Amniotic stem cell (primary cell): ENCODE measurements at regions not wholly inside any gene's neighbourhood (a gene's known extent, or its start where the extent isn't known, plus 50 kb on each side); places are given as distances from the start of the nearest gene placed in this dataset.

Source experiments
- DNase-seq: peaks from one replicate; lab custom pipeline; 2025; lab: John Stamatoyannopoulos, UW

- no peak for DNase-seq
Observed at GRCh38 chr4:10981576-10981975, 297.0 kb upstream of the CLNK start.

DNA sequence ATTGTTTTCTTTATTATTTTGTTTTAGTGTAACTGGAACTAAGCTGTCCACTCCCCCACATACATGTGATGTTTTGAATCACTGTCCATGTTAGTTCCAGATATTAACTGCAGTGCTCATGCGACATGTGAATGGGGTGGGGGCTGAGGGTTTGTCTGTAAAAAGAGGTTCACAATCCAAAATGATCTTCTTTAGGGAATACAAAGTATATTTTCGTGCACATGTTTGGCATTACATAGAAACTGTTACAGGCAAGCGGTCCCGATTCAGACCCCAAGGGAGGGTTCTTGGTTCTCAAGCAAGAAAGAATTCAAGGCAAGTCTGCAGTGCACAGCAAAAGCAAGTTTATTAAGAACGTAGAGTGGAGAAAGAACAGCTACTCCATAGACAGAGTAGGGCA is 296.5 kb upstream of the CLNK start:
- DNase-seq, result no peak

DNA sequence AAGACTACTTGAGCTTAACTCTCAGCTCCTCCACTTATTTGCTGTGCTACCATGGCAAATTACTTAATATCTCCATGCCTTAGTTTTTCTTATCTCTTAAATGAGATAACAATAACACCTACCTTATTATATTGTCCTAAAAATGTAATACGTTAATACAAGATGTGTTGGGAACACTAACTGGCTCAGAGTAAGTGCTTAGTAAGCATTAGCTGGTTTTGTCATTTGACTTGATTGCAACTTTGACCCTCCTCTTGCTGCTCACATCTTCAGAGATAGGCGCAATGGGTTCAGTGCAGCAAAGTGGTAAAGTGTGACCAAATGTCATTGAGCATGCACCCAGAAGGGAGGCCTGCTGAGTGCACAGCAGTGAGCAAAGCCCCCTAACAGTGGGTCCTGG is 294.5 kb upstream of the CLNK start:
- no peak for DNase-seq

GRCh38 chr4:10977534-10977933 is 293.0 kb upstream of the CLNK start:
- no peak for DNase-seq

- no peak for DNase-seq
Observed at GRCh38 chr4:10974371-10974770, 289.8 kb upstream of the CLNK start.

DNA sequence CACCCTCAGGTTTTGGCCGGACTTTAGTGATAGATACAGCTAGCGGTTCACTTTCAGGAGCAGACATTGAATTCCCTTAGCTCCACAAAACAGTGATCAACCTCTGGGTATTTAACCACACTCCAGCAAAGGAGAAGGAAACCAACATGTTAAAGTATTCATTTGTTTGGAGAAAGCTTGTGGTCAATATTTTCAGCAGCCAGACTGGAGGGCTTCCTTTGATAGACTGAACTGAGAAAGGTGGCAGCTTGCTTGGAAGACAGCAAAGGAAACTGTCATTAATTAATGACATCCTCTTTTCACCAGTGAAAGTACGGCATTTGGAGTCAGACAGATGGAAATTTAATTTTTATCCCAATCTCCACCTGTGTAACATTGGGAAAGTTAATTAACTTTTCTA is 289.1 kb upstream of the CLNK start:
- no peak for DNase-seq

- DNase-seq, result no peak
Observed at GRCh38 chr4:10971800-10972401, 287.3 kb upstream of the CLNK start.

DNA sequence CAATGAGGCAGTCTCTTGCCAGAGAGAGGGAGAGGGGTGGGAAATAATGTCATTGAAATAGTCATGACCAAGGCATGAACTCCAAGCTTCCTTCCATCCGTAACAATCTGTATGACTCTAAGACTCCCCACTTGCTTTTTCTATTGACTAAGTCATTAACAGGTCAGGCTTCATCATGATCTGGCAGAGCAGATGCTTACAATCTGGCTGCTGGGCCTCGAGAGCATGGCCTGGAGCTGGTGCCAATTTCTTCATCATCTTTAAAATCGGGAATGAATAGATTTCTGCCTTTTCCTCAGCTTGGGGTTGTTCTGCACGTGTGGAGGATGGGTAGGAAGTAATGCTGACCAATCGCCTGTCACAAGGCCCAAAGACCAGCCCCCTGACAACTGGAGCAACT is 280.6 kb upstream of the CLNK start:
- no peak for DNase-seq

- no peak for DNase-seq
Observed at GRCh38 chr4:10963958-10964703, 279.6 kb upstream of the CLNK start.

- no peak for DNase-seq
Observed at GRCh38 chr4:10963241-10963640, 278.7 kb upstream of the CLNK start.

DNA sequence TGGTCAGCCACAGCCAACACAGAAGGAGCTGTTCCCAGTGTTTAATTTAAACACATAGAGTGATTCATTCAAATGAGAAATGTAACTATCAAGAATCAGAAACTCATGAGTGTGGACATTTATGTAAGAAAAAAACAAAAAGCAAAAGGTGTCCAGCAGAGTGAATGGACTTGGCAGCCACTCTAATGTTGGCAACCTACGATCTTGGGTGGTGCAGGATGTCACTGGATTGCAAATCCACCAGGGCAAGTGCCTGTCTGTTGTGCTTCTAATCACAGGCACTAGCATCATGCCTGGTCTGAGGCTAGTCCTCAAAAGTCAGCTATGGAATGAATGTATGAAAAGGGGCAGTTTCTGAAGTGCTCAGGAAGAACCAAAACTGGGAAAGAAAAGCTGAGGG is 277.7 kb upstream of the CLNK start:
- no peak for DNase-seq

- no peak for DNase-seq
Observed at GRCh38 chr4:10960389-10960788, 275.8 kb upstream of the CLNK start.

GRCh38 chr4:10959586-10959985 is 275.0 kb upstream of the CLNK start:
- DNase-seq, result no peak

- DNase-seq, result no peak
Observed at GRCh38 chr4:10958226-10958856, 273.8 kb upstream of the CLNK start.

DNA sequence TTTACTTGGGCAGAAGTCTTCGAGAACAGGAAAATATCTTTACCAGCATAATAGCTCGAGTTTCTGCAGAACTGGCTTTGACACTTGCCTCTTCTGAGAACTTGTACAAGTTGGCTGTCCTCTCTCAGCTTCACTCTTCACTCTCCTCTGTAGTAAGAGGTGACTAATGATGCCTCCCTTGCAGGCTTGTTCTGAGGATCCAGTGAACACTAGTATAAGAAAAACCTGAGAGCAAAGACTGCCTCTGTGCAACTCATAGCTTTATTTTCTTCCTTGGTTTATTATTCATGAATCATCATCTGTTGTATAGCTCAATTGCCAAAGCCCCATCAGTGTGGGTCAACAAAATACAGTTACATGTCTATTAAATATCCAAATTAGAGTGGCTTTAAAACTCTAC is 266.7 kb upstream of the CLNK start:
- no peak for DNase-seq

DNA sequence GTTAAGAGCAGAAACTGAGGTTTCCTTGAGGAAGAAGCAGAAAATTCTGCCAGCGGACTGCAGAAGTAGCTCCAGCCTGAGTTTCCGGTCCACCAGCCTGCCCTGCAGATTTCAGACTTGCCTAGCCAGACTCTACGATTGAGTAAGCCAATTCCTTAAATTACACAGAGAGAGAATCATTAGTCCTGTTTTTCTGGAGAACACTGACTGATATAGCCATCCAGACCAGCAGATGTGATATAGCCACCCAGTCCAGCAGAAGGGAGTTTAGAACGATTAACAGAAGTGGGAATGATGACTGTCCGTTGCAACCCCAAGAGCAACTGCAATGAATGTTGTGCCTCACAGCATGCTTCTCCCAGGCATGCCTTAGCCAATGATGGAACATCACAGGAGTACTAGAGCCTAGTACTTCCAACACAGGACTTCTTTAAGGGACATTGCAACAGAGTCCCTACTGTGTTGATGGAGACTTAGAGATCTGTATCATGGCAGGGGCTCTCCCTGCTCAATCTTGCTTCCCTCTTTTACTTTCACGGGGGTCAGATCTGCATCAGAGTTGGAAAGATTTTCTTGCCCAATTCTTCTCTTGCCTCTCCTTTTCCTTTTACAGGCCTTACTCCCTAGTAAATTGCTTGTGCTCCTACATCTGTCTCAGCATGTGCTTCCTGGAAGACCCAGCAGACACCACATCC is 264.6 kb upstream of the CLNK start:
- DNase-seq, result no peak

DNA sequence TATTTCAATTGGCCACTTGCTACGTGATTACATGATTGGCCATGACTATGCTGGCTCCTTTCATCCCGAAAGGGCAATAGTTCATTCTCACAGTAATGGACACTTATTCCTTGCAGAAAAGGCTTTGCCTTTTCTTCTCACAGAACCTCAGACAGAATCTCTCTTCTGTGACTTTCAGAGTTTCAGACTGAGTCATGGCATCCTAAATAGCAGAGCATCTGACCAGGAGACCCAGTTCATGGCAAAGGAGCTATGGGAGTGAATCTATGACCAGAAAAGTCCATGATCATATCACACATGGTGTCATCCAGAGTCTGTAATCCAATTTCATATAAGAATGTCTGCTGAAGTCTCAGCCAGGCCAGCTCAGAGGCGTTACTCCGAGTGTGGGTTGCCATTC is 263.3 kb upstream of the CLNK start:
- DNase-seq, result no peak

DNA sequence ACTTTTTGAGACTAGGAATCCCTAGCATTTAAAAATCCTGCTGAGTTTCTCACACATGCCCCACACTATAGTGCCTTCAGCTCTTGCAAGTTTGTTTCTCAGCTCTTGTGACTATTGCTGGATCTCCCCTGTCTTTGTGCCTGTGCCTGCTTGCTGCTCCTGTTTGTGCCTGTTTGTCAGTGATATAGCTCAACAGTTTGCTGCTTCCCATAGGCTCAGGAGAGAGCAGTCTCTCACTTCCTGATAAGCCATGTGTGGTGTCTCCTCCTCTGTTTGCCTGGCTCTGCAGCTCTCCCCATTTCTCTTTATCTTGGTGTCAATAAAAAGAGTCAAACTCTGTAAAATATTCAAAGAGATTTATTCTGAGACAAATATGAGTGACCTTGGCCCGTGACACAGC is 259.8 kb upstream of the CLNK start:
- no peak for DNase-seq

DNA sequence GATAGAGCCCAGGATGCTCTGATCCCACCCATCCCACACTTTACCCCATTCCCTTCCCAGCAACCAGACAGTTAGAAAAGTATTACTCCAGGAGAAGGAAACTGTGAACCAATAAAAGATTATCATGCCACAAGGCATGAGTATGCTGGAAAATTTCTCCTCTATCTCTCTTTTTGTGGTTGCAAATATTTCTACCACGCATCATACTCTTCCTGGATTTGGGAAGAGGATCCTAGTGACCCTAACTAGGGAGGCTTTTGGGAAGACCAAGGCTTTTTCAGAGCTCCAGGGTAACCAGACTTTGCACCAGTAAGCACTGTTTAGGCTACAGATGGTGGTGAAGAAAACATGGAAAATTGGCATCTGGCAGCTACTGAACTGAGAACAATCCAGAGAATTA is 257.6 kb upstream of the CLNK start:
- no peak for DNase-seq

GRCh38 chr4:10929818-10930217 is 245.2 kb upstream of the CLNK start:
- no peak for DNase-seq

GRCh38 chr4:10925996-10926395 is 241.4 kb upstream of the CLNK start:
- no peak for DNase-seq

- no peak for DNase-seq
Observed at GRCh38 chr4:10924274-10924673, 239.7 kb upstream of the CLNK start.

- DNase-seq, result no peak
Observed at GRCh38 chr4:10917566-10917965, 233.0 kb upstream of the CLNK start.
